Choroid plexus epithelial cell (primary cell): ENCODE measurements at regions not wholly inside any gene's neighbourhood (a gene's known extent, or its start where the extent isn't known, plus 50 kb on each side); places are given as distances from the start of the nearest gene placed in this dataset.

Experiments
- DNase-seq: peaks from one replicate; pipeline ENCODE4 v3.0.0-alpha.2; 2010; ENCODE audit warnings: low read depth
- H3K4me3 ChIP-seq: 2 replicates; pipeline ENCODE4 v1.5.1; 2011; ENCODE audit warnings: low read depth, mild to moderate bottlenecking, control low read depth, low read length, moderate library complexity
- TF ChIP-seq, protein P1 (sequence below): conservative IDR thresholded peaks from 2 replicates; pipeline ENCODE4 v1.5.1; 2011; ENCODE audit warnings: low read depth, mild to moderate bottlenecking, control low read depth, inconsistent platforms, low read length, moderate library complexity

DNA sequence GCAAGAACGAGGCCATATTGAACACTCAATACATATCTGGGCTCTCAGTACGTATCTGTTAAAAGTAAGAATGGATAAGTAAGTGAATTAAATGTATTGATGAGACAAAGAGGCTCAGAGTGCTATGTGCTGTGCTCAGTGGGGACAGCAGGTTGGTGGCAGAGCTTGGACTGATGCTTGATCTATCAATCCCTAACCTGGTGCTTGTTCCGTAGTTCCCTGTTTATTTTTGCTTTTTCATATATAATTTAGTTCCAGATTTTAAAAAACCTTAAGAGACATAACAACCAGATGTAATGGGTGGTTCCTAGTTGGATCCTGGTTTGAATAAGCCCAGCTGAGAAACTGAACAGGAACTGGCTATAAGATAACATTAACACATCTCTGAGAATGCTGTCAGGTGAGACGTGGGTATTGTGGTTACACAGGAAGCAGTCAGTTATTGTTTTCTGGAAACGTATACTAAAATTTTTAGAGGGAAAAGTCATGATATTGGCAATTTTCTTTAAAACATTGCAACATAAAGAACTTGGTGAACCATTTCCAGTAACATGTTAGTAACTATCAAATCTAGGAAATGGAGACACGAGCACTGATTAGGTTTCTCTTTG is 120.5 kb downstream of the FOXB1 start:
- H3K4me3 ChIP-seq, result no peak overlapping the region
- DNase-seq, result no peak
- TF ChIP-seq, protein P1, sequence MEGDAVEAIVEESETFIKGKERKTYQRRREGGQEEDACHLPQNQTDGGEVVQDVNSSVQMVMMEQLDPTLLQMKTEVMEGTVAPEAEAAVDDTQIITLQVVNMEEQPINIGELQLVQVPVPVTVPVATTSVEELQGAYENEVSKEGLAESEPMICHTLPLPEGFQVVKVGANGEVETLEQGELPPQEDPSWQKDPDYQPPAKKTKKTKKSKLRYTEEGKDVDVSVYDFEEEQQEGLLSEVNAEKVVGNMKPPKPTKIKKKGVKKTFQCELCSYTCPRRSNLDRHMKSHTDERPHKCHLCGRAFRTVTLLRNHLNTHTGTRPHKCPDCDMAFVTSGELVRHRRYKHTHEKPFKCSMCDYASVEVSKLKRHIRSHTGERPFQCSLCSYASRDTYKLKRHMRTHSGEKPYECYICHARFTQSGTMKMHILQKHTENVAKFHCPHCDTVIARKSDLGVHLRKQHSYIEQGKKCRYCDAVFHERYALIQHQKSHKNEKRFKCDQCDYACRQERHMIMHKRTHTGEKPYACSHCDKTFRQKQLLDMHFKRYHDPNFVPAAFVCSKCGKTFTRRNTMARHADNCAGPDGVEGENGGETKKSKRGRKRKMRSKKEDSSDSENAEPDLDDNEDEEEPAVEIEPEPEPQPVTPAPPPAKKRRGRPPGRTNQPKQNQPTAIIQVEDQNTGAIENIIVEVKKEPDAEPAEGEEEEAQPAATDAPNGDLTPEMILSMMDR, result no peak

DNA sequence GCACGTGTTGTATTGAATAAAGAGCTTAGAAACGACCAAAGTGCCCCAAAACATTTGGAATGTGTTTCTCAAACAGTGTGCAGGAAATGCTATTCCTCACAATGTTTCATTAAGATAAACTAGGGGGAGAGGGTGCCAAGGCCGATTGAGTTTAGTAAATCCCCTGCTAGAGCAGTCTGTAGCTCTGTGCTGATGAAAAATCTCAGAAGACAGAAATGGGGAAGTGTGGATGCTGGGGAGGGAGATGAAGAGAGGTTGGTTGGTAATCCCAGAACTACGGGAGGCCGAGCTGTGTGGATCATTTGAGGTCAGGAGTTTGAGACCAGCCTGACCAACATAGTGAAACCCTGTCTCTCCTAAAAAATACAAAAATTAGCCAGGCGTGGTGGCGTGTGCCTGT is 121.2 kb downstream of the FOXB1 start:
- DNase-seq, result no peak
- H3K4me3 ChIP-seq, result no peak overlapping the region
- TF ChIP-seq, protein P1, result no peak

DNA sequence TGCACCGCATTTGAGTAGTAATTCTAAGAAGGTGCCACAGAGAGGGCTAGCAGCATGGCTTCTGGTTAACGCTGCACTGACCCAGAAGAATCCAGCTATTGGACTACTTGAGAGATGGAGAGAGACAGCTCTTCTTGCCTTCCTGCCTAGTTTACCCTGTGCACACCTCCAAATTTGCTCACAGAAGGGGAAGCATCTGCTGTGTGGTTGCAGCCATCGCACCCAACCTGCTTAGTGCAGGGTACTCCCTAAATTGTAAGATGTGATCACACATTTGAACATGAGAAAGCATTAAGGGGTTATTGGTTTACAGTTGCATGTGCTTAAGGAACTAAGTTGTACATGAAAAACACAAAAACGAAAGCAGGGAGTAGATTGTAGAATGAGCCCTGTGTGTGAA is 122.1 kb downstream of the FOXB1 start:
- TF ChIP-seq, protein P1, result no peak
- no peak overlapping the region for H3K4me3 ChIP-seq
- DNase-seq, result no peak

DNA sequence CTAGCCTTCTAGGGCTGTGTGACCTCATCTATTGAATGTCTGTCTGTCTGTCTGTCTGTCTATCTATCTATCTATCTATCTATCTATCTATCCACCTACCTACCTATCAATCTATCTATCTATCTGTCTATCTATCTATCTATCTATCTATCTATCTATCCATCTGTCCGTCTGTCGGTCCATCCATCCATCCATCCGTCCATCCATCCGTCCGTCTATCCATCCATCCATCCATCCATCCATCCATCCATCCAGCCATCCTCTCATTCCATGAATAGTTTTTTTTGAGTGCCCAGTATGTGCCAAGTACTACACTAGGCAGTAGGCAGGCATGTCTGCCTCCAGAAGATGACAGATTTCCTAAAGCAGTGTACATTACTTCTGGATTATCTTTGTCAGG is 122.5 kb downstream of the FOXB1 start:
- DNase-seq, result no peak
- TF ChIP-seq, protein P1, result no peak
- no peak overlapping the region for H3K4me3 ChIP-seq

DNA sequence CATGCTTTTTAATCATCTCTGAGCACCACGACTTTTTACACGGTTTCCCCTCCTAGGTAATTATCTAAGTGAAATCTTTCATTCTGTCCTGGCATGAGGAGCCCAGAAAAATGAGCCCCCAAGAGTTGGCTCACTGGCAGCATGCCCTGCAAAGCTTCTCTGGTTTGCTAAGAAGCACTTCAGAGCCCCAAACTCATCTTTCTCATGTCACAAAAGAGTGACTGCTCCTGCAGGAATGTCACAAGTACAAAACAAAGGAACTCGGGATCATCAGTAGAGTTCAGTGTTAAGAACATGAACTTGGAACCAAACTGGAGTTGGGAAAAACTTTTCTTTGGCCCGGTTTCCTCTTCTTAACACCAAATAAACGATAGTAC is 123.9 kb downstream of the FOXB1 start:
- peak overlapping the region; percentile 55 for H3K4me3 ChIP-seq
- TF ChIP-seq, protein P1, result no peak
- no peak for DNase-seq

DNA sequence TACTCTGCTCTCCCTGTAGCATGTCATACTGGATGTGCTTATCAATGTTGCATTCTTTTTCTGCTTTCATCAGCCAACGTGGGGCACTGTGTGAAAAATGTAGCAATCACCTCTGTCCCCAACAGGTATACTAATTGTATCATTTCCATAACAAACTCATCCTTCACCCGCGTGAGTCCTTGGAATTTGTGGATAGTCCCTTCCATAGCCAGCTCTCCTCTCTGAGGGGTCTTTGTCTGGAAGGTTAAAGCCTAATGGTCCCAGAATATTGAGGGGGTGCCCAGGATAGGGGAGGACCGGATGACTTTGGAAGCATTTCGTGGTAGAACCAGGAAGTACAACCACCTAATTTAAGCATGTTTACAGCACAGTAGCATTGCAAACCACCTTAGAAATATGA is 124.6 kb downstream of the FOXB1 start:
- no peak for DNase-seq
- TF ChIP-seq, protein P1, result no peak
- H3K4me3 ChIP-seq, result no peak overlapping the region

DNA sequence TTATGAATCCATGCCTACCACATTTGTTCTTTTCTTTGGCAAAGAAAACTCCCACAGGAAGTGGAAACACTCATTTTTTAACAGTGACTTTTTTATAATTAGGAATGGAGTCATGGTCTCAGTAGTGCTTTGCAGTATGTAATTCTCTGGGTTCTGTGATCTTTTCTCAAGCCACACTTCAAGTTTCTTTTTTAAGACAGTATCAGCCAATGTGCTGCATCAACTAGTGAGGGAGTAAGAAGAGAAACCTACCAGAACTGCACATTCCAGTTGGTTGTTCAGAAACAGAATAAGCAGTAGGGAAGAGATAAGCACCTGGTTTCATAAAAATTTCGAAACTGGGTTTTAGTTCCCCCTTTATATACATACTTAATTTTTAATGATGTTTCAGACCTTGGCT is 126.3 kb downstream of the FOXB1 start:
- TF ChIP-seq, protein P1, result no peak

More for the DNA sequence above, 126.3 kb downstream of the FOXB1 start:
- H3K4me3 ChIP-seq, result no peak overlapping the region
- DNase-seq, result no peak
